KMS-11 (cell line): ENCODE measurements at regions not wholly inside any gene's neighbourhood (a gene's known extent, or its start where the extent isn't known, plus 50 kb on each side); places are given as distances from the start of the nearest gene placed in this dataset.

Source experiments
- H2AFZ ChIP-seq: fragments of 200-600 bp; sonication (generic); 2 replicates; pipeline ENCODE4 v1.6.1; 2016; ENCODE audit warnings: antibody characterized with exemption, mixed run types, low read depth
- H3K27ac ChIP-seq: fragments of 200-600 bp; sonication (generic); 2 replicates; pipeline ENCODE4 v1.6.1; 2016; ENCODE audit warnings: mild to moderate bottlenecking, mixed run types
- H3K27me3 ChIP-seq: fragments of 200-600 bp; sonication (generic); 2 replicates; pipeline ENCODE4 v1.6.1; 2017; ENCODE audit warnings: mild to moderate bottlenecking, low read depth, mixed run types, moderate library complexity; ENCODE audit not compliant: insufficient read depth
- H3K36me3 ChIP-seq: fragments of 200-600 bp; sonication (generic); 2 replicates; pipeline ENCODE4 v1.6.1; 2017; ENCODE audit warnings: mild to moderate bottlenecking, mixed run types; ENCODE audit not compliant: insufficient read depth
- H3K4me1 ChIP-seq: fragments of 200-600 bp; sonication (generic); 2 replicates; pipeline ENCODE4 v1.6.1; 2016; ENCODE audit warnings: mild to moderate bottlenecking, low read depth, mixed run types; ENCODE audit not compliant: poor library complexity, severe bottlenecking
- H3K4me2 ChIP-seq: fragments of 200-600 bp; sonication (generic); 2 replicates; pipeline ENCODE4 v1.7.0; 2016; ENCODE audit warnings: mild to moderate bottlenecking, mixed run types
- H3K4me3 ChIP-seq: fragments of 200-600 bp; sonication (generic); IDR thresholded peaks from 2 replicates; pipeline ENCODE4 v1.6.1; 2017; ENCODE audit warnings: low read depth, low read length, mixed read lengths; ENCODE audit not compliant: insufficient read depth
- H3K79me2 ChIP-seq: fragments of 200-600 bp; sonication (generic); 2 replicates; pipeline ENCODE4 v1.6.1; 2016; ENCODE audit warnings: low read depth, mixed run types; ENCODE audit not compliant: insufficient read depth
- H3K9ac ChIP-seq: fragments of 200-600 bp; sonication (generic); 2 replicates; pipeline ENCODE4 v1.6.1; 2016; ENCODE audit warnings: mild to moderate bottlenecking, mixed run types
- H4K20me1 ChIP-seq: fragments of 200-600 bp; sonication (generic); 2 replicates; pipeline ENCODE4 v1.6.1; 2016; ENCODE audit warnings: mild to moderate bottlenecking, mixed run types; ENCODE audit not compliant: insufficient read depth
- CTCF ChIP-seq: fragments of 200-600 bp; sonication (generic); conservative IDR thresholded peaks from 2 replicates; pipeline ENCODE4 v1.6.1; 2017; ENCODE audit warnings: low read depth, mild to moderate bottlenecking, antibody characterized with exemption, low read length, moderate library complexity, mixed read lengths

DNA sequence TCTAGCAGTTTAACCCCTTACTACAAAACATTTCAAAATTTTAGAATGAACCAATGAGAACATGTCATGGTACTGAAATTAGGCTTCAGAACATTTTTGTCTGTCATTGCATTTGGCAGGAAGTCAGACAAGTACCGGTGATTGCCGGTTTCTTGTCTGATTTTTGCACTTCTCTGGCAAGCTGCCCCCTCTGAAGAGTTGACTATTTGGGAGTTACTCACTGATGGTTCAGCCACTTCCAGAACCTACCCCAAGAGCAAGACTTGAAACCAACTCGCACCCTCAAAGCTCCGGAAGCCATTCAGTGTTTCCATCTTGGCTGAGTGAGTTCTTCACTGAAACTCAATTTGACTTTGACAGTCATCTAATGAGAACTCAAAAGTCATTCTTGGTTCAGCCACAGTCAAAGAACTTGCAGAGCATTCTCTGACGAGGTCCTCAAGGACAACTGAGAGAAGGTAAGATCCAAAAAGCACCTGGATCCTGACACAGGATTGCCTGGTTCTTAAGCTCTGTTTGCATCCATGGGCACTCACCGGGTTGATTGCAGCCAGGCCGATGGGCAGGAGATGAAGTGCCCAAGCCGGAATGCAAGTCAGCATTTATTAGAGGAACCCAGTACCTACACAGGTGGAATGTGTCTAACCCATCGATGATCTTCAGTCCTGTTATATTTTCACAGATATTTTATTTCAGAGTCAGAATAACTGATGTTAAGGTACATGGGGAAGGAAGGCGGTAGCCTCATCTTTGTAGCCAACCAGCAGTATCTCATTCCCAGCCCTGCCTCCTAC, 93.6 kb downstream of the USP22 start:
- Histone ChIP-seq H3K27ac (no peak overlapping the region), H3K9ac (no peak overlapping the region), H4K20me1 (no peaks in the 10 kb centered on the region), H3K4me2 (no peak overlapping the region), H3K4me3 (no peak overlapping the region), H3K27me3 (no peaks in the 10 kb centered on the region), H2AFZ (no peak overlapping the region), H3K79me2 (no peaks in the 10 kb centered on the region), H3K4me1 (no peaks in the 10 kb centered on the region), H3K36me3 (no peaks in the 10 kb centered on the region)
- TF ChIP-seq CTCF, result no peak
